Stimulated activated CD4-positive, alpha-beta T cell treated with anti-CD3 and anti-CD28 coated beads, Interleukin-1b, Interleukin-23, amount 100 ng/mL, for 48 hours (primary cell): ENCODE measurements at regions not wholly inside any gene's neighbourhood (a gene's known extent, or its start where the extent isn't known, plus 50 kb on each side); places are given as distances from the start of the nearest gene placed in this dataset.
"Not testable (repeated sequence)": the region's sequence is repeated elsewhere in the genome, so short reads cannot be mapped to it uniquely, and the experiment has no call there.

ENCODE experiments used
- DNase-seq: peaks from one replicate; pipeline ENCODE4 v3.0.0-alpha.2; 2020

DNA sequence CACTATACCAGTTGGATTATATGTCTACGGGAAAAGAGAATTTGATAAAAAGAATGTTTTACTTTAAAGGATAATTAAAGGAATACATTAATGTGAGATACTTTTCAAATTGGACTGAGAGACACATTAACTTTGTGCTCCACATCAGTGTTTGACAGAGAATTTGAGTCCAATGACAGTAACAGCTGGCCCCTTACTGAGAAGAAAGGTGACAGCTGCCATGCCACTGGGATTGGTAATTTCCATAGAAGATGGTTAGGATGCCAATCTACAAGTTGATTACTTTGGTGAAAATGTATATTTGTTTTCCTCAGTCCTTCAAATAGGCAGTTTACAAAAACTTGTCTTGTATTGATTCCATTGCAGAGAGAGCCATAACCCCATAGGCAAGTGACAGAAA lies 578.4 kb downstream of the SLCO4C1 start:
- no peak for DNase-seq

GRCh38 chr5:101716941-101717340 lies 579.1 kb downstream of the SLCO4C1 start:
- no peak for DNase-seq

DNA sequence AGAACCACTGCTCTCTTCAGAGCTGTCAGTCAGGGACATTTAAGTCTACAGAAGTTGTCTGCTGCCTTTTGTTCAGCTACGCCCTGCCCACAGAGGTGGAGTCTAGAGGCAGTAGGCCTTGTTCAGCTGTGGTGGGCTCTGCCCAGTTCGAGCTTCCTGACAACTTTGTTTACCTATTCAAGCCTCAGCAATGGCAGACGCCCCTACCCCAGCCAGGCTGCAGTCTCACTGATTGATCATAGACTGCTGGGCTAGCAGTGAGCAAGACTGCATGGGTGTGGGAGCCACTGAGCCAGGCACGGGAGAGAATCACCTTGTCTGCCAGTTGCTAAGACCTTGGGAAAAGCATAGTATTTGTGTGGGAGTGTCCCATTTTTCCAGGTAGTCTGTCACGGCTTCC lies 580.3 kb downstream of the SLCO4C1 start:
- not testable (repeated sequence) for DNase-seq

GRCh38 chr5:101689306-101689705 lies 606.8 kb downstream of the SLCO4C1 start:
- no peak for DNase-seq

GRCh38 chr5:101688156-101688555 lies 607.9 kb downstream of the SLCO4C1 start:
- no peak for DNase-seq

DNA sequence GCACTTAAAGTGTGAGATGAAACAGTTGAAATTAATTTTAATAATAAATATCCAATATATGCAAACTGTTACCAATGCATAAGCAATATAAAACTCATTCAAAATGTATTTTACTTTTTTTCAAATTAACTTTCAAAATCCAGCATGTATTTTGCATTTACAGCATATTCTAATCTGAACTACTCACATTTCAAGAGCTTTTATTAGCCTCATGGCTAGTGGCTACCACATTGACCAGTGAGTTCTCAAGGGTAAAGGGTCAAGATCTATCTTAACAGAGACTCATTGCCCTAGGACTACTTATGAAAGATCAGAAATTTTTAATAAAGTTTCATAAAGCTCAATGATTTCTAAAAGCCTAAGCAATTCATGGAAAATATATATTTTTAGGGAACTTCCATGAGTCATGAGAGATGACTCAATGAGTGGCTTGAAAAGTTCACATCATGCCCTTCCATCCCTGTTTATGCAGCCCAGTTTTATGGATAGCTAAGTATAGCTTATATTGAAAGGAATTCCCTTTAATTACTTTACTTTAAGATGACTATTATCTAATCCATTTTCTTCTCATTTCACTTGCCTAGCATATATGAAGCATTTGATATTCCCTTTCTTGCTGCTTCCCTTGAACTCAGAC lies 608.6 kb downstream of the SLCO4C1 start:
- no peak for DNase-seq

- DNase-seq, result no peak
Measured at GRCh38 chr5:101686536-101687157, 609.4 kb downstream of the SLCO4C1 start.

GRCh38 chr5:101679816-101680215 lies 616.3 kb downstream of the SLCO4C1 start:
- no peak for DNase-seq

GRCh38 chr5:101678481-101679193 lies 617.4 kb downstream of the SLCO4C1 start:
- peak; percentile 8 for DNase-seq

- DNase-seq, result no peak
Measured at GRCh38 chr5:101677961-101678360, 618.1 kb downstream of the SLCO4C1 start.

DNA sequence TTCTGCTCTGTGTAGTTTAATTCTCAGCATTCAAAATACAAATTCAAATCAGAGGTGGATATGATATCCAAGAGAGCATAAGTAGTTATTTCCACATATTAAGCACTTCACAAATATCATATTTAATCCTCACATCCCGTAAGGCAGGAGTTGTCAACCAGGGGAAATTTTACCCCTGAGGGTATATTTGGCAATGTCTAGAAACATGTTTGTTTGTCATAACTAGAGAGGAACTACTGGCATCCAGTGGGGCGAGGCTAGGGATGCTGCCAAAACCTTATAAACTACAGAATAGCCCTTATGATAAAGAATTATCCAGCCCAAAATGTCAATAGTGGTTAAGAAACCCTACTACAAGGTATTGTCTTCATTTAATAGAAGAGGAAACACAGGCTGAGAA lies 619.4 kb downstream of the SLCO4C1 start:
- no peak for DNase-seq

DNA sequence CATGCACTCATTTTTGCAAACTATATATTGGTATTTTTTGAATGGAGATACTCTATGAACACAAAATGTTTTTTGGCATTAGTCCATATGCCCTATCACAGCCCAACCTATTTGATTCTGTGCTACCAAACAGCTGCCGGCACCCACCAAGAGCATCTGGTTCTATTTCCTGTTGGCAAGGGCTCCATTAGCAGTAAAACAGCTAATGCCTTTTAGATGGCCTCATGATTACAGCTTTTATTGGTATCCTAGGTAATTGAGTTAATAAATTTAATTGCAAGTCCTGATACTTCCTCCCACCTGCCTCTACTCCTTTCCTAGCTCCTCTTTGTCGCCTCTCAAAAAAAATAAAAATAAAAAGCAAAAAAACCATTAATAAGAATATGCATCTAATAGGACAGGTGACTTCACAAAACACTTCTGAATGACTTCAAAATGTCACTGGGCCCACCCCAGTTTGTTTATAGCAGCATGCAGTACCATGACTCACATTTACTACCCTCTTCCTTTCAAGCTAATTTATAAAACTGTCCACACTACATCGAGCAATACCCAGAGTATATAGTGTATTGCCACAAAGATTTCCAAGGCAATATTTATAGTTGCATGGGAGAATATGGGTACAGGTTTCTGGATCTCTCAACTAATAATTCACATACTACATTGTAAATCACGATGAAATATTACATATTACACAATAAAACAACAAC lies 620.4 kb downstream of the SLCO4C1 start:
- DNase-seq, result no peak

- DNase-seq, result no peak
Measured at GRCh38 chr5:101673120-101673519, 623.0 kb downstream of the SLCO4C1 start.

DNA sequence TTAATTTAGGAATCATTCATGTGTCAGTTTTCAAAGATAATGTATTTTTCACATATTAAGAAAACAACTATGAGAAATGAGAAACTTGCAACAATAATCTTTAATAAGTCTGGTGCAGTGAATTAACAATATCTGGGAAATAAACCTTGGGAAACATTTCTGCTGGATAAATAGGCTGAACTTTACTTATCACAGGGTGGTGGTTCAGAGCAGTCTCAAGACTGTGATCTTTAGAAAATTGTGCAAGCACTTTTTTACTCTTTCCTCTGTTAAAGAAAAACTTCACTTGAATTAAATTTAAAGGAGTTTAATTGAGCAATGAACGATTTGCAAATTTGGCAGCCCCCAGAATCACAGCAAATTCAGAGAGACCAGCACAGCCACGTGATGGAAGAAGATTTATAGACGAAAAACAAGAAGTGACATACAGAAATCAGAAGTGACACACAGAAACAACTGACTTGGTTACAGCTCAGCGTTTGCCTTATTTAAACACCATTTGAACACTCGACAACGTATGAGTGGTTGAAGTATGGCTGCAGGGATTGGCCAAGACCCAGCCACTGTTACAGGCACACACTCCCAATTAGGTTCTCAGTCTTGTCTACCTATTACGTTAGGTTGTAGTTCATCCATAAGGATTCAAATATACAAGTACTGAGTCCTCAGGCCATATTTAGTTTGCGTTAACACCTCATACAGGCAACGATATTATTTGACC lies 631.9 kb downstream of the SLCO4C1 start:
- no peak for DNase-seq

DNA sequence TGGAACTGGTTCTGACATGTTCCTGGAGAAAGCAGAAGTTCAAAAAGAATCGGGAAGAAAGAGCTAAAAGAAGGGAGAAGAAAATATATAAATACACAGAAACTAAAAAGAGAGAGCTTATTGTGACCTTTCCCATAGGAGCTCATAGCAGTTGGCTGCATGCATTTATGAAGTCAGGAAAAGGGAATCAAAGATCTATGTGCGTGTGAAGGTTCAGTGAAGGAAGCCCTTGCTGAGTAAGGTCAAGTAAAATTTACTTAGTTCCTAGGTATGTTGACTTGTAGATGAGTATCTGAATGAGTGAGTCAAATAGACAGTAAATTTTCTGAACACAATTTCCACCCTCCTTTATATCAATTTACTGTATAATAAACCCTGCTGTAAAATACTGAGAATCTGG lies 632.5 kb downstream of the SLCO4C1 start:
- no peak for DNase-seq

- DNase-seq, result no peak
Measured at GRCh38 chr5:101662263-101662662, 633.8 kb downstream of the SLCO4C1 start.

DNA sequence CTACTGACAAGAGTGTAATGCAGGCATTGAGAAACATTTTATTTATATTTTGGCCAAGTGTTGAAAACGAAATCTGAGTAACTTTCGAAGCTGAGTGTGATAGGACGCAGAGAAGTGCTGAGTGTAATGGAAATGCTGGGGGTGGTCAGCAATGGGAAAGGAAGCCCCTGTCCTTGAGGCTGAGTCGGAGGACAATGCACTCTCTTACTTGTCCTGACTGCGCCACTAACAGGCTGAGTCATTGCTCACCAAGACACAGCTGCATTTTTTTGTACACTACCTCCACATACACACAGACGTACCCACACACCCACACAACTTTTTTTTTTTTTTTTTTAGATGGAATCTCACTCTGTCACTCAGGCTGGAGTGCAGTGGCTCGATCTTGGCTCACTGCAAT lies 637.7 kb downstream of the SLCO4C1 start:
- DNase-seq, result no peak

DNA sequence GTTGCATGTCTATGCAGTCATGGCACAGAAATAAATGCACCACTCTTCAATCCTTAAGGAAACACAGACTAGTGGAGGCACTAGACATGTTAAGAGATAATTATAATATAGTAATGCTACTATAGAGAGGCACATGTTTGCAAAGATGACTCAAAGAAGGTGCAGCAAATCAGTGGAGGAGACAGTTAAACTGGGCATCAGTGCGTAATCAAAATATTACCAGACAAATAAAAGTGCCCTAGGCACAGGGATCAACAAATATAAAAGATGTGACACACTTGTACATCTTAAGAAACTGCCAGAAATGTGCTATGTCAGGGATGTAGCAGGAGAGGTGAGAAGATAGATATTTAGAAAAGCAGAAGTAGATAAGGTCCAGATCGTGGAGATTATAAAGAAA lies 642.1 kb downstream of the SLCO4C1 start:
- DNase-seq, result no peak

GRCh38 chr5:101647861-101648260 lies 648.2 kb downstream of the SLCO4C1 start:
- DNase-seq, result no peak

GRCh38 chr5:101643794-101644193 lies 652.3 kb downstream of the SLCO4C1 start:
- DNase-seq, result no peak

GRCh38 chr5:101637599-101637998 lies 658.5 kb downstream of the SLCO4C1 start:
- no peak for DNase-seq

GRCh38 chr5:101627770-101628169 lies 668.3 kb downstream of the SLCO4C1 start:
- not testable (repeated sequence) for DNase-seq

GRCh38 chr5:101626572-101626971 lies 669.5 kb downstream of the SLCO4C1 start:
- DNase-seq, result no peak
